Body of pancreas (tissue), 4 donors: ENCODE measurements at regions not wholly inside any gene's neighbourhood (a gene's known extent, or its start where the extent isn't known, plus 50 kb on each side); places are given as distances from the start of the nearest gene placed in this dataset.

Experiments used
- CTCF ChIP-seq, 7 experiments: fragments of 450-650 bp in 4 of 7; fragments of 200-600 bp in 3 of 7; sonication (generic) in 3 of 7; IDR thresholded peaks; one replicate each; pipeline ENCODE4 v1.5.1; 2016 to 2019; ENCODE audit warnings: antibody characterized with exemption in 7 of 7
- POLR2A ChIP-seq, 3 donors: fragments of 450-650 bp; IDR thresholded peaks; one replicate each; pipeline ENCODE4 v1.6.1; 2016; ENCODE audit warnings: antibody characterized with exemption in 3 of 3, mild to moderate bottlenecking in 2 of 3

DNA sequence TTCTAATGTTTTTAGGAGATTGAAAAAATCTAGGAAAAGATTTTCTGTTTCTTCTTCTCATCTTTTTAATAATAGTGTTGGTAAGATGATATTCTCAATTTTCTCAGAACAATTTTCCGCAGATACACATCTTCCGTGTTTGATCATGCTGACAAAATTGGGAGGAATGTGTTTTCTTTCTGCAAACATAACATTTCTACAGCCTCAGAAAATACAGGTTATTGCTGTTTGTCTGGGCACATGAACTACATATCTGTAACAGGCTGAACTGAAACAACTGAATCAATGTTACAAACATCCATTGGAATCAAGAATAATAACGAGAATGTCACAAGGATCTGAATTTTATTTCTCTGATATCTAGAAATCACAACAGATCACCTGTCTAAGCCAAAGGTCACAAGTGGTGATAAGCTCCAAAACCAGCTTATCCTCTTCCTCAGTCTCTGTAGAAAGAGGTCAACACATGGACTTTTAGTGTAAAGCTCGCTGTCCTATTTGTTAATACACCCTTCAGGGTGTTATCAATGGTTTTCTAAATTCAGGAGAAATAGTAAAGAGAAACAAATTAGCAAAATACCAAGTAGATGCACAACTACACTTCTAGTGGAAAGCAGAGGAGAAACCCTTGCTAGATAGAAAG, 197.3 kb upstream of the MARCKS start:
- TF ChIP-seq CTCF (IDR thresholded peaks at IDR 0.05), result no peak
- no peak for TF ChIP-seq POLR2A (IDR thresholded peaks at IDR 0.05)
